ENCODE measurements at regions not wholly inside any gene's neighbourhood (a gene's known extent, or its start where the extent isn't known, plus 50 kb on each side); places are given as distances from the start of the nearest gene placed in this dataset.

DNA sequence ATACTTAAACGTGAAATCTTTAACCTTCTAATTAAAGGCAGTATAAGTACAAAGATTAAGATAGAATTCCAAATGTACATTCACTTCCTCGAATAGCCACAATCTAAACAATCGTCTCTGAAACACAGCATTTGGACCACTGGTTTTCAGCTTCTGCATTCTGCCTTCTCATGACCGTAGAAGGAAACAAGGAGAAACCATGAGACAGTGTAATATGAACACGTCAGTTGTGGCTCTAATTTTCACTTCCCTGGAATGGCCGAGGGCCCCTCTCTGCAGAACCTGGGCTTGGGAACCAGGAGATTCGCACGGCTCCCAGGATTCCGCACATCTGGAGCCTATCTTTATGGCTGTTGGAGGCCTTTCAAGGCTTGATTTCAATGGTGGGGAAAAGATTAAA lies 189.3 kb downstream of the KLF6 start:
- Histone ChIP-seq H3F3A (ENCODE audit: control insufficient read depth, insufficient read depth) (no peaks in the 10 kb centered on the region), H3K36me3 (ENCODE audit: control insufficient read depth, low read length) (no peaks in the 10 kb centered on the region), H3K9me3 (ENCODE audit: control insufficient read depth, insufficient read depth, low read length) (no peaks in the 10 kb centered on the region), H3K4me2 (ENCODE audit: low read length) (no peak overlapping the region), H3K27ac (ENCODE audit: low read depth, low read length) (no peak overlapping the region), H4K20me1 (ENCODE audit: control insufficient read depth, insufficient read depth, low read depth, low read length) (no peaks in the 10 kb centered on the region), H3K27me3 (ENCODE audit: control insufficient read depth, low read length) (no peaks in the 10 kb centered on the region), H3K79me2 (ENCODE audit: control insufficient read depth, low read length) (no peaks in the 10 kb centered on the region), H3K9me2 (replicated peaks; ENCODE audit: control insufficient read depth, low read length) (no peaks in the 10 kb centered on the region), H3K4me1 (ENCODE audit: control insufficient read depth, low read length) (no peaks in the 10 kb centered on the region), H3K4me3 (ENCODE audit: low read length) (no peak overlapping the region)
- no peak for TF ChIP-seq EZH2phosphoT487 (IDR thresholded peaks at IDR 0.05; ENCODE audit: borderline replicate concordance, low read length)
- TF ChIP-seq, protein P1, sequence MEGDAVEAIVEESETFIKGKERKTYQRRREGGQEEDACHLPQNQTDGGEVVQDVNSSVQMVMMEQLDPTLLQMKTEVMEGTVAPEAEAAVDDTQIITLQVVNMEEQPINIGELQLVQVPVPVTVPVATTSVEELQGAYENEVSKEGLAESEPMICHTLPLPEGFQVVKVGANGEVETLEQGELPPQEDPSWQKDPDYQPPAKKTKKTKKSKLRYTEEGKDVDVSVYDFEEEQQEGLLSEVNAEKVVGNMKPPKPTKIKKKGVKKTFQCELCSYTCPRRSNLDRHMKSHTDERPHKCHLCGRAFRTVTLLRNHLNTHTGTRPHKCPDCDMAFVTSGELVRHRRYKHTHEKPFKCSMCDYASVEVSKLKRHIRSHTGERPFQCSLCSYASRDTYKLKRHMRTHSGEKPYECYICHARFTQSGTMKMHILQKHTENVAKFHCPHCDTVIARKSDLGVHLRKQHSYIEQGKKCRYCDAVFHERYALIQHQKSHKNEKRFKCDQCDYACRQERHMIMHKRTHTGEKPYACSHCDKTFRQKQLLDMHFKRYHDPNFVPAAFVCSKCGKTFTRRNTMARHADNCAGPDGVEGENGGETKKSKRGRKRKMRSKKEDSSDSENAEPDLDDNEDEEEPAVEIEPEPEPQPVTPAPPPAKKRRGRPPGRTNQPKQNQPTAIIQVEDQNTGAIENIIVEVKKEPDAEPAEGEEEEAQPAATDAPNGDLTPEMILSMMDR (IDR thresholded peaks at IDR 0.05; ENCODE audit: low read depth, low read length, poor library complexity, severe bottlenecking): no peak

DNA sequence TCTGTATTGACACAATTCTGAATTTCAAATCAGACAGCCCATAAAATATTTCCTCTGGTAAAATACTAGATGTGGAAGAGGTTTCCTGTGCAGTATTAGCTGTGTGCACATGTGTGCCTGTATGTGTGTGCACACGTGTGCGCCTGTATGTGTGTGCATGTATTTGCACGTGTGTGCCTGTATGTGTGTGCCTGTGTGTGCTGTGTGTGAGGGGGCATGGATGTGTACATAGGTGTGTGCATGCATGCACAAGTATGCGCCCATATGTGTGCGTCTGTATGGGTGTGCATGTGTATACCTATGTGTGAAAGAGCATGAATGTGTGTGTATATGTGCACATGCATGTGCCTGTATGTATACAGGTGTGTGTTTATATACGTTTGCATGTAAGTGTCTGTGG lies 191.4 kb downstream of the KLF6 start:
- no peaks in the 10 kb centered on the region for H3K36me3 ChIP-seq (ENCODE audit: control insufficient read depth, low read length)
- H3K9me3 ChIP-seq (ENCODE audit: control insufficient read depth, insufficient read depth, low read length): no peaks in the 10 kb centered on the region
- no peaks in the 10 kb centered on the region for H3K9me2 ChIP-seq (replicated peaks; ENCODE audit: control insufficient read depth, low read length)
- no peak overlapping the region for H3K4me2 ChIP-seq (ENCODE audit: low read length)
- no peak overlapping the region for H3K4me3 ChIP-seq (ENCODE audit: low read length)
- no peaks in the 10 kb centered on the region for H3K79me2 ChIP-seq (ENCODE audit: control insufficient read depth, low read length)
- H3K27ac ChIP-seq (ENCODE audit: low read depth, low read length): no peak overlapping the region
- TF ChIP-seq, protein P1 (IDR thresholded peaks at IDR 0.05; ENCODE audit: low read depth, low read length, poor library complexity, severe bottlenecking): no peak
- TF ChIP-seq EZH2phosphoT487 (IDR thresholded peaks at IDR 0.05; ENCODE audit: borderline replicate concordance, low read length): no peak
- no peaks in the 10 kb centered on the region for H3K27me3 ChIP-seq (ENCODE audit: control insufficient read depth, low read length)
- no peaks in the 10 kb centered on the region for H3F3A ChIP-seq (ENCODE audit: control insufficient read depth, insufficient read depth)
- no peaks in the 10 kb centered on the region for H4K20me1 ChIP-seq (ENCODE audit: control insufficient read depth, insufficient read depth, low read depth, low read length)
- H3K4me1 ChIP-seq (ENCODE audit: control insufficient read depth, low read length): no peaks in the 10 kb centered on the region

DNA sequence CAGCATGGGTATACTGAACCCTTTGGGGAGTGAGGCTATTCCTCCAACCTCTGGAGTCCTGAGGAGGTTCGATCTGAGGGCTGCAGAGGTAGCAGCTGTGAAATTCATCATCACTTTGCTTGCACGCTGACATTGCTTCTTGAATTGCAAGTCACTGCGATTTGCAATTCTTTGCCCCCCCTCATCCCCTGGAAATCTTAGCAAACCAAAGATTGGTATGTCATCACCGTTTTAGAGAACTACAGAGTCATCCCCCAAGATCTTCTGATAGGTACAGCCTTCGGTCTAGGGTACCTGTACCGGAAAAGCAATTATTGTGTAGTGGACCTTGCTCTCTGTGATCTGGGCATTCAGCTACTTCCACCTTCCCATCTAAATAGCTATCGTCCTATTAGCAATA lies 192.6 kb downstream of the KLF6 start:
- Histone ChIP-seq H3K4me3 (ENCODE audit: low read length) (no peak overlapping the region), H3K9me3 (ENCODE audit: control insufficient read depth, insufficient read depth, low read length) (no peaks in the 10 kb centered on the region), H3F3A (ENCODE audit: control insufficient read depth, insufficient read depth) (no peaks in the 10 kb centered on the region), H3K4me1 (ENCODE audit: control insufficient read depth, low read length) (no peaks in the 10 kb centered on the region), H3K4me2 (ENCODE audit: low read length) (no peak overlapping the region), H3K27ac (ENCODE audit: low read depth, low read length) (no peak overlapping the region), H3K27me3 (ENCODE audit: control insufficient read depth, low read length) (no peaks in the 10 kb centered on the region), H4K20me1 (ENCODE audit: control insufficient read depth, insufficient read depth, low read depth, low read length) (no peaks in the 10 kb centered on the region), H3K79me2 (ENCODE audit: control insufficient read depth, low read length) (no peaks in the 10 kb centered on the region), H3K36me3 (ENCODE audit: control insufficient read depth, low read length) (no peaks in the 10 kb centered on the region), H3K9me2 (replicated peaks; ENCODE audit: control insufficient read depth, low read length) (no peaks in the 10 kb centered on the region)
- TF ChIP-seq, protein P1 (IDR thresholded peaks at IDR 0.05; ENCODE audit: low read depth, low read length, poor library complexity, severe bottlenecking): no peak
- no peak for TF ChIP-seq EZH2phosphoT487 (IDR thresholded peaks at IDR 0.05; ENCODE audit: borderline replicate concordance, low read length)

DNA sequence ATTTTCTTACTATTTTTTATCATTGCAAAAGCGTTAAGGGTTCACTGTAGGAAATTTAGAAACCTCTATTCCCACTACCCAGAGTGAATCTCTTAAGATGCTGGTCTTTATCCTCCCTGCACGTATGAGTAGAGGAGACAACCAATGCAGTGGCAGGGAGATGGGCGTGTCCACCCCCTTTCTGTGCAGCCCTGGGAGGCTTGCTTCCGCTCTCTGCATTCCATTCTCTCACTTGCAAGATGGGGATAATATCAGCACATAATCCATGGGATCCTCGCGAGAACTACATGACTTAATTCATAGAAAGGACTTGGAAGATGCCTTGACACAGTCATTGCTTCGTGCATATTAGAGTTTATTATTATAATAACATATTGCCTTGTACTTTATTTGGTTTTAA lies 196.2 kb downstream of the KLF6 start:
- H3K27ac ChIP-seq (ENCODE audit: low read depth, low read length): no peak overlapping the region
- H3K9me3 ChIP-seq (ENCODE audit: control insufficient read depth, insufficient read depth, low read length): no peaks in the 10 kb centered on the region
- H3K4me2 ChIP-seq (ENCODE audit: low read length): no peak overlapping the region
- H3K36me3 ChIP-seq (ENCODE audit: control insufficient read depth, low read length): no peaks in the 10 kb centered on the region
- H3K9me2 ChIP-seq (replicated peaks; ENCODE audit: control insufficient read depth, low read length): no peaks in the 10 kb centered on the region
- no peak overlapping the region for H3K4me3 ChIP-seq (ENCODE audit: low read length)
- H3K79me2 ChIP-seq (ENCODE audit: control insufficient read depth, low read length): no peaks in the 10 kb centered on the region
- no peaks in the 10 kb centered on the region for H3K4me1 ChIP-seq (ENCODE audit: control insufficient read depth, low read length)
- no peaks in the 10 kb centered on the region for H4K20me1 ChIP-seq (ENCODE audit: control insufficient read depth, insufficient read depth, low read depth, low read length)
- TF ChIP-seq EZH2phosphoT487 (IDR thresholded peaks at IDR 0.05; ENCODE audit: borderline replicate concordance, low read length): no peak
- no peaks in the 10 kb centered on the region for H3K27me3 ChIP-seq (ENCODE audit: control insufficient read depth, low read length)
- H3F3A ChIP-seq (ENCODE audit: control insufficient read depth, insufficient read depth): no peaks in the 10 kb centered on the region
